SJCRH30 (cell line): ENCODE measurements at regions not wholly inside any gene's neighbourhood (a gene's known extent, or its start where the extent isn't known, plus 50 kb on each side); places are given as distances from the start of the nearest gene placed in this dataset.

ENCODE experiments used
- DNase-seq, 2 experiments: peaks; one replicate each; pipeline ENCODE4 v3.0.0-alpha.2; 2015 to 2020
- H3K27ac ChIP-seq: fragments of 250-450 bp; sonication (Bioruptor Pico); 2 replicates; pipeline ENCODE4 v1.5.1; 2020; ENCODE audit warnings: mild to moderate bottlenecking, moderate library complexity
- H3K27me3 ChIP-seq: fragments of 250-450 bp; sonication (Bioruptor Pico); 2 replicates; pipeline ENCODE4 v1.5.1; 2020; ENCODE audit warnings: mild to moderate bottlenecking, moderate library complexity
- H3K36me3 ChIP-seq: fragments of 250-450 bp; sonication (Bioruptor Pico); 2 replicates; pipeline ENCODE4 v1.5.1; 2020; ENCODE audit warnings: mild to moderate bottlenecking, moderate library complexity
- H3K4me1 ChIP-seq: fragments of 250-450 bp; sonication (Bioruptor Pico); 2 replicates; pipeline ENCODE4 v1.5.1; 2020; ENCODE audit warnings: mild to moderate bottlenecking, moderate library complexity
- H3K4me3 ChIP-seq: fragments of 250-450 bp; sonication (Bioruptor Pico); 2 replicates; pipeline ENCODE4 v1.5.1; 2020; ENCODE audit warnings: mild to moderate bottlenecking, moderate library complexity
- H3K9me3 ChIP-seq: fragments of 250-450 bp; sonication (Bioruptor Pico); replicated peaks from 2 replicates; pipeline ENCODE4 v1.5.1; 2020; ENCODE audit warnings: mild to moderate bottlenecking, moderate library complexity

- Histone ChIP-seq H3K27me3 (no peaks in the 10 kb centered on the region), H3K27ac (no peak overlapping the region), H3K4me1 (peaks cover 10% of the 10 kb centered on the region), H3K4me3 (no peak overlapping the region), H3K9me3 (no peaks in the 10 kb centered on the region; the same call in 1 of the 2 replicates), H3K36me3 (no peaks in the 10 kb centered on the region)
- DNase-seq, result peak; percentile 19 to 55
Observed at GRCh38 chr6:113591896-113592827, 265.0 kb upstream of the MARCKS start.

DNA sequence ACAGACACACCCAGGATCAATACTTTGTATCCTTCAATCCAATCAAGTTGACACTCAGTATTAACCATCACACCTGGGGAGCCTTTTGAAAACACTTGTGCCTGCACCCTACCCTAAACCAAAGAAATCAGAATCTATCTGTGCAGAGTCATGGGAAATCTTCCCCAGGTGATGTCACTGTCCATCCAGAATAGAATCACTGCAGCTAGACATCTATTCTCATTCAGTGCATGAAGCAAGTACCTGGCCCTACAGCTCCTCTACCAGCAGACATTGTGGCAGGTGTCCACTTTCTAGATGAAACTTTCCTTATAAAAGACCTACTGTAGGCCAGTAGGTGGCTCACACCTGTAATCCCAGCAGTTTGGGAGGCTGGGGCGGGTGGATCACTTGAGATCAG lies 262.4 kb upstream of the MARCKS start:
- H3K4me3 ChIP-seq, result no peak overlapping the region
- peaks cover 10% of the 10 kb centered on the region for H3K4me1 ChIP-seq
- H3K27ac ChIP-seq, result no peak overlapping the region
- H3K27me3 ChIP-seq, result no peaks in the 10 kb centered on the region
- no peaks in the 10 kb centered on the region for H3K36me3 ChIP-seq
- DNase-seq, result no peak
- H3K9me3 ChIP-seq, result no peaks in the 10 kb centered on the region; the same call in 1 of the 2 replicates

DNA sequence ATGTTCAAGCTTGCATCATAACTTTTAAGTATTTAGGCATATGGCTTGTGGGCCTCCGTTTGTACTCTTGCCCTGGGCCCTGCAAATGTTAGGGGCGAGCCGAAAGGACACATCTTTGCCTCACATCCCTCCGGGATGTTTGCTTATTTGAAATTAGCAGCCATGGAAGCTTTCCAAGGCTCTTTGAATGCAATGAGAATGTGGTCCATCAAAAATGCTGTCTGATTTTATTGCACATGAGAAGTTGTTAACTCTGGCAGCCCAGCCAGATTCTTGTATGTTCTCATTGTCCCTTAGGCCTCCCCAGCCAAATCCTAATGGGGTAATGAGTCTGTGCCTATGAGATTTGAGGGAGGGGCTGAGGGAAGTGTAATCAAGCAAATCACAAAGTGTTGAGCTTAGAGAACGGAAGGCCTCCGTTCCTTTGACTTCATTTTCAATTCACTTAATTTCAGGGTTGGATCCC lies 261.2 kb upstream of the MARCKS start:
- H3K27ac ChIP-seq, result no peak overlapping the region
- no peak overlapping the region for H3K4me3 ChIP-seq
- H3K9me3 ChIP-seq, result no peaks in the 10 kb centered on the region; the same call in 1 of the 2 replicates
- H3K36me3 ChIP-seq, result no peaks in the 10 kb centered on the region
- H3K4me1 ChIP-seq, result peaks cover 10% of the 10 kb centered on the region
- H3K27me3 ChIP-seq, result no peaks in the 10 kb centered on the region
- DNase-seq, result peak in 1 of 2 experiments; percentile 6

GRCh38 chr6:113596387-113597230 lies 260.5 kb upstream of the MARCKS start:
- Histone ChIP-seq H3K4me1 (peaks cover 10% of the 10 kb centered on the region), H3K4me3 (no peak overlapping the region), H3K36me3 (no peaks in the 10 kb centered on the region), H3K27ac (peak overlapping the region; percentile 18; the same call in 1 of the 2 replicates), H3K27me3 (no peaks in the 10 kb centered on the region), H3K9me3 (no peaks in the 10 kb centered on the region; the same call in 1 of the 2 replicates)
- DNase-seq, result peak; percentile 24 to 52

DNA sequence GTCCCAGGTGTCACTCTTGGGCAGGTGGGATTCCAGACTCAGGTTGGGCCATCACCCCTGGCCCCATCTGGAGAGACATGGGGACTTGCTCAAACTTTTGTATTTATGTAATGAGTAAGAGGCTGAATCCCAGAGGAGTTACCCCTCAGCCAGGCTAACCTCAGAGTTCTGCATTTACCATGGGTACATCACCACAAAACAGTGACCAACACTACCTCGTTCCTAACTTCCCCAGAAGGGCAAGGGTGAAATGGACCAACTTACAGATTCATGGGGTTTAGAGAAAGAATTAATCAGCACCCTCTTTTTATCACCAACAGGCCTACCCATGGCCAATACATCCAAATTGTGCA lies 259.9 kb upstream of the MARCKS start:
- DNase-seq, result peak in 1 of 2 experiments; percentile 3
- Histone ChIP-seq H3K9me3 (no peaks in the 10 kb centered on the region; the same call in 1 of the 2 replicates), H3K27ac (no peak overlapping the region)

DNA sequence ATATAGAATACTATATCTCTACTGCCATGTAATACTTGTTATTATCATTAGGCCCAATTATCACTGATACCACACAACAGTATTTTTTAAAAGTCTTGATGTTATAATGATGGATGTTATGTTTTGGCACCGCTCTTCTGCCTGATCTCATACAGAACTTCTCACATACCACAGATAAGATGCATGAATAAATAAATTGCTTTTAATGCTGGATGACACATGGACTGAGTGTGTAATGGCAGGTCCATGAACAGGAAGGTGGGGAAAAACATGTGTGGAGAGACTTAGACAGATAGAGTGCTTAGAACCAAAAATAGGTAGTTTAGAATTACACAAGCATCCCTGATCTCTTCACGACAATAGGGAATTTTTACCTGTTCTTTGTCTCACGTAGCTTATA lies 258.4 kb upstream of the MARCKS start:
- no peaks in the 10 kb centered on the region for H3K27me3 ChIP-seq
- H3K9me3 ChIP-seq, result no peaks in the 10 kb centered on the region
- H3K4me3 ChIP-seq, result no peak overlapping the region
- no peak for DNase-seq
- H3K4me1 ChIP-seq, result peaks cover 6% of the 10 kb centered on the region
- no peaks in the 10 kb centered on the region for H3K36me3 ChIP-seq
- no peak overlapping the region for H3K27ac ChIP-seq

More for the DNA sequence above, 259.9 kb upstream of the MARCKS start:
- peaks cover 10% of the 10 kb centered on the region for H3K4me1 ChIP-seq
- H3K4me3 ChIP-seq, result no peak overlapping the region
- no peaks in the 10 kb centered on the region for H3K27me3 ChIP-seq
- no peaks in the 10 kb centered on the region for H3K36me3 ChIP-seq

DNA sequence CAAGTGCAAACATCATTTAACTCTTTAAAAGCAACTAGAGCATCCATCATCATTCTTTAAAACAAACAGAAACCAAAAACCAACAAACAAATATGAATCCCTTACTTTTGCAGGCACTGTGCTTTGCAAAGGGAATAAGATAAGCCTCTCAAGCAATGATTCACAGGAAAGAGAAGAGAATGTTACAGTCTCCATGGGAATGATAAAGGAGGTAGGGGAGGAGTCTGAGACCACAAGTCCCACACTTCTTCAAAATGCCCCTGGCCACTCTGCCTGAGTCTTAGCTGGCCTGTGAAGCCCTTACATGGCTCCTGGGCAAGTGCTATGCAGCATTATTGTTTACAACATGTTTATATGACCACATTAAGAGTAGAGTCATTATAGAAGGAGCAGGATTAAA lies 257.7 kb upstream of the MARCKS start:
- Histone ChIP-seq H3K27me3 (no peaks in the 10 kb centered on the region), H3K36me3 (no peaks in the 10 kb centered on the region), H3K4me1 (peaks cover 6% of the 10 kb centered on the region), H3K9me3 (no peaks in the 10 kb centered on the region), H3K4me3 (no peak overlapping the region), H3K27ac (no peak overlapping the region)
- no peak for DNase-seq

- peaks cover 6% of the 10 kb centered on the region for H3K4me1 ChIP-seq
- DNase-seq, result no peak
- H3K27me3 ChIP-seq, result no peaks in the 10 kb centered on the region
- no peaks in the 10 kb centered on the region for H3K9me3 ChIP-seq
- H3K4me3 ChIP-seq, result no peak overlapping the region
- no peaks in the 10 kb centered on the region for H3K36me3 ChIP-seq
- H3K27ac ChIP-seq, result no peak overlapping the region
Observed at GRCh38 chr6:113600551-113601339, 256.4 kb upstream of the MARCKS start.

DNA sequence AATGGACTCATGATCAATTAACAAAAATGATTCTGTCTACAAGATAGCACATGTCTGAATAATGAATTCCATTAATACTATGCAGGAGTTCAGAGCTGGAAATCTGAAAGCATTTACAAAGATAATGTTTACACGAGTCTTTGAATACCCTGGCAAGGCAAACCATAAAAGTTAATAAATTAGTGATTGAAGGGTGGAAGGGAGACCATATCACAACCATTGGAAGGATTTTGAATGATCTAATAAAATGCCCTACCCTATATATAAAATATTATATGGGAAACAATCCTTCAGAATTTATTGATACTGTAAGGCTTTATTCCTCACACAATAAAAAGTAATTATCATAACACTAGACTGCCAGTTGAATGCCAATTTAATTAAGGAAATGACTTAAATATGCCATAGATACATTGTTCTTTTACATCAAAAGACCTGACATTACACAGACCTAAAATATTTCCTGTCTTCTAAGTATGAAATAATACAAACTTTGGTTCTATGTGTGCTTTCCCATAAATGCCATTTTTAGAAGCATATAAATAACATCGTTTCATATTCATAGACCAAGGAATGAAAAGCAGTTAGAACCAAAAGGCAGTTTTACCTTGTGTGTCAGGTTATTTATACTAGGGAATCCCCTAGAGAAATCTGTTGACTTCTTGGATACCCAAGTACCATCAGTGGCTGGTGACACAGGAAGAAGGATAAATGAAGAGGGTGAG lies 249.2 kb upstream of the MARCKS start:
- Histone ChIP-seq H3K27me3 (no peaks in the 10 kb centered on the region), H3K36me3 (0 out of 2 replicates have a peak, but pooled peaks cover 2% of the 10 kb centered on the region), H3K4me3 (no peak overlapping the region), H3K27ac (no peak overlapping the region), H3K9me3 (no peaks in the 10 kb centered on the region), H3K4me1 (peaks cover 9% of the 10 kb centered on the region)
- no peak for DNase-seq

DNA sequence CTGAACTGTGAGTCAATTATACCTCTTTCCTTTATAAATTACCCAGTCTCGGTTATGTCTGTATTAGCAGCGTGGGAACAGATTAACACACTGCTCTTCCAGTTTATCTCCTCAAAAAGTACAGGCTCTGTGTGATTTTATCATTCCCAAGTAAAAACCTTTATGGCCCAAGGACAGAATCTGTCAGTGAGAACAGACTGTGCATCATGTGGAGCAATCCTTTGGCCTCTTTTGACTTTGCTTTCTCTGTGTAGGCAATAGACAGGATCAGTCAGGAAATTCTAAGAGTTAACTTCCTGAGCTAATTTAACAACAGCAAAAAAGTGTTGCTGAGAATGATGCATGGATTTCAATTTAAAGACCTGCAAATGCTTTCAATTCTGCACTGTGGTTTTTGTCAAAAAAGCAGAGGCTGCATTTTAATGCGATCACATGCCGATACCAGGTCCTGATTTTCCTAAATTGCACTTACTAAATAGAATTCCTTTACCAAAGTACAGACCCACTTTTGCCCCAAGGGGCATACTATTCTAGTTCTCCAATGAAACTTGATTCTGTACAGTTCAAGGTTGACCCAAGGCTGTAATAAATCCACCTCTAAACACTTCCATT lies 246.7 kb upstream of the MARCKS start:
- no peaks in the 10 kb centered on the region for H3K9me3 ChIP-seq
- peaks cover 9% of the 10 kb centered on the region for H3K4me1 ChIP-seq
- no peak overlapping the region for H3K4me3 ChIP-seq
- H3K27ac ChIP-seq, result no peak overlapping the region
- no peak for DNase-seq
- H3K27me3 ChIP-seq, result no peaks in the 10 kb centered on the region
- 0 out of 2 replicates have a peak, but pooled peaks cover 2% of the 10 kb centered on the region for H3K36me3 ChIP-seq

DNA sequence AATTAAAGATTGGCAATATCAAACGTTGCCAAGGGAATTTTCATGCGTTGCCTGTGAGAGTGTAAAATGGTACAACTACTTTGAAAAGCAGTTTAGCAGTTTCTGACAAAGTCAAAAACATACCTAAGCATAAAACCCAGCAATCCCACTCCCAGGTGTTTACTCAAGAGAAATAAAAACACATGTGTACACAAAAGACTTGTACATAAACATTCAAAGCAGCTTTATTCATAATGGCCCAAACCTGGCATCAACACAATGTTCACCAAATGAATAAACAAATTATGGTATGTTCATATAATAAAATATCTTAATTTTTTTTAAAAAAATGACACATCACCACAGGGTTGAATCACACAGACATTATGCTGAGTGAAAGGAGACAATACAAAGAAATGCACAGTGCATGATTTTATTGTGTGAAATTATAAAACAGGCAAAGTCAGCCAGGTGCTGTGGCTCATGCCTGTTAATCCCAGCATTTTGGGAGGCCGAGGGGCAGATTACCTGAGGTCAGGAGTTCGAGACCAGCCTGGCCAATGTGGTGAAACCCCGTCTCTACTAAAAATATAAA lies 240.4 kb upstream of the MARCKS start:
- no peak overlapping the region for H3K27ac ChIP-seq
- H3K9me3 ChIP-seq, result 0 out of 2 replicates have a peak, but pooled peaks cover 3% of the 10 kb centered on the region
- no peak for DNase-seq
- no peak overlapping the region for H3K4me3 ChIP-seq
- H3K27me3 ChIP-seq, result no peaks in the 10 kb centered on the region
- H3K4me1 ChIP-seq, result peaks cover 1% of the 10 kb centered on the region
- no peaks in the 10 kb centered on the region for H3K36me3 ChIP-seq

- no peaks in the 10 kb centered on the region for H3K27me3 ChIP-seq
- H3K36me3 ChIP-seq, result no peaks in the 10 kb centered on the region
- H3K4me3 ChIP-seq, result no peak overlapping the region
- no peaks in the 10 kb centered on the region for H3K4me1 ChIP-seq
- no peak overlapping the region for H3K27ac ChIP-seq
- no peak for DNase-seq
- H3K9me3 ChIP-seq, result 0 out of 2 replicates have a peak, but pooled peaks cover 3% of the 10 kb centered on the region
Observed at GRCh38 chr6:113619077-113619476, 238.1 kb upstream of the MARCKS start.

DNA sequence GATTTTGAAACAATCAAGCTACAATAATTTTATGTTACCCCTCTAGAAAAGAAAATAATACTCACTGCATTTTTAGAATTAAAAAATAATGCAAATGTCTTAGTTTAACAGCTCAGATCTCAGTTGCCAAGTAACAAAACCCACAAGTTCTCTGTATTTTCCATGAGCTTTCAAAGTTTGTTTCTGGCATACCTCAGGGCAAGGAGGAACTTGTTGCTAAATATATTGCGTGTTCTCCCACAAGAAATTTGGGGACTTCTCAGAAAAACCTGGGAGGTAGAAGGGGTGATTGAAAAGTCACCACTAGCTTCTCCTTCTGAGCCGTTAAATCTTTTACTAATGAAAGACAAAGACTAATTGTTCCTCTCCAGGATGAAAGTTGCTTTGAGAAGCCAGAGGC lies 236.8 kb upstream of the MARCKS start:
- H3K4me3 ChIP-seq, result no peak overlapping the region
- H3K4me1 ChIP-seq, result no peaks in the 10 kb centered on the region
- H3K36me3 ChIP-seq, result no peaks in the 10 kb centered on the region
- no peak overlapping the region for H3K27ac ChIP-seq
- no peaks in the 10 kb centered on the region for H3K27me3 ChIP-seq
- 0 out of 2 replicates have a peak, but pooled peaks cover 3% of the 10 kb centered on the region for H3K9me3 ChIP-seq
- no peak for DNase-seq
